HG03520 (cell line): ENCODE measurements at regions not wholly inside any gene's neighbourhood (a gene's known extent, or its start where the extent isn't known, plus 50 kb on each side); places are given as distances from the start of the nearest gene placed in this dataset.

Source experiments
- ATAC-seq: cut with Tn5 transposase; IDR thresholded peaks from one replicate; pipeline ENCODE4 v1.9.1; 2021; ENCODE audit warnings: mild to moderate bottlenecking, moderate library complexity; ENCODE audit not compliant: unreplicated experiment

DNA sequence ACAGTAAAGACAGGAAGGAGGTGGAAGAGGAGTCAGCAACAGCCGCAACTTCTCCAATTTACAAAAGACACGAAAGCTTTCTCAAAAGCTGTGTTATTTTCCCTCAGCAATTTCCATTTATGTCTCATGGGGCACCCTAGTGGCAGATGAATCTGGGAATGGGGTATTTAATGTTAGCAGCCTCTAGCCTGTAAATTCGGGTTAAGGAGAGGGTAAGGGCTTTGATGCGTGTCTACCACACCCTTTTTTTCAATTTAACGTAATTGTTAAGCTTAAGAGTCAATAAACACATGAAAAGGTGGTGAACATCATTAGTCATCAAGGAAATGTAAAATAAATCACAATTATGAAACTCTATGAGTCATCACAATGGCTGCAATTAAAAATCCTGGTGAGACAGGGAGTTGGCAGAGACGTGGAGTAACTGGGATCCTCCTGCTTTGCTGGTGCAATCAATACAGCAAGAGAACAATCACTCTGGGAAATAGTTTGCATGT lies 986.4 kb downstream of the AACS start:
- ATAC-seq = no peak

GRCh38 chr12:126055521-126055920 lies 990.3 kb downstream of the AACS start:
- ATAC-seq = no peak

DNA sequence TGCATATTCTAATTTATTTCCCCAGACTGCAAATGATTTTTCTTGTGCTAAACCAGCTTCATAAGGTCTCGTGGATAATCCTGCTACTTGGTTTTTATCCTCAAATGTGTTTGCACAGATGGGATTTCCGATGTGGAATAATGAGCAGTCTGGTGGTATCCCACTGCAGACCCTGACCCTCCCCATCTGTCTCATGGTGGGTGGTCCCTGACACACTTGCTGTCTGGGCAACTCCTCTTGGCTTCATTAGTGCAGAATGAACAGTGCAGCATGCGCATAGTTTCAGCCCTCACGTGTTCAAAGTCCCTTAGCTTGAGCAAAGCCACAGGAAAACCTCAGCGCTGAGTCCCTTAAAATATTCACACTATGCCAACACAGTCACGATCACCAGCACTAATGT lies 996.5 kb downstream of the AACS start:
- ATAC-seq = no peak

- ATAC-seq = no peak
These were observed 998.8 kb downstream of the AACS start for GRCh38 chr12:126064028-126064427.

DNA sequence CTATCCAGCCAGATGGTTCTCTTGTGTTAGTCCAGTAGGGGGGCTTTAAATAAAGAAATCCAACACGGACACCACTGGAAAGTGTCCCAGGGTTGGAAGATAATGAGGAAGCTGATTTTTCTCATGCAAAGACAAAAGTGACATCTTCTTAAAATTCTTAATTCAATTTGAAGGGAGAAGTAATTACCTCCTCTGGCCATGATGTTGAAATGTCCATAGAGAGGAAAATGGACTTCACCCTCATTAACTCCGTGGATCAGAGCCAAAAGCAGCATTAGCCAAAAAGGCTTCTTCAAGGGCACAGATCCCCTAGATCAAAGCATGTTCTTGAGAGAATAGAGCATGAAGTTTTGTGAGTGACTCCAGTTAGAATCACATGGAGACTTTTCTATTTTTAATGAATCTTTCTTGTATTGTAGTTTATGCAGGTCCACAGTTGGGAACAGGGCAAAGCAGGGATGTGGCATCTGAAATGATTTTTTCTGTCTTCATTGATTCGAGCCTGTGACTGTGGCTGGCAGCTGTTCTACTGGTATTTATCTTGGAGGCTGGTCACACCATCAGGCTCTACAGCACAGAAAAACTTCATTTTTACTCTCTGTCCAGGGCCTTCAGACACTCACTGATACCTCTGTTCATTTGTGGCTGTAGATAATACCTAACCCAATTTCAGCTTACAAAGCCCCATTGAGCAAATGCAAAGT lies 1002.5 kb downstream of the AACS start:
- no peak for ATAC-seq

DNA sequence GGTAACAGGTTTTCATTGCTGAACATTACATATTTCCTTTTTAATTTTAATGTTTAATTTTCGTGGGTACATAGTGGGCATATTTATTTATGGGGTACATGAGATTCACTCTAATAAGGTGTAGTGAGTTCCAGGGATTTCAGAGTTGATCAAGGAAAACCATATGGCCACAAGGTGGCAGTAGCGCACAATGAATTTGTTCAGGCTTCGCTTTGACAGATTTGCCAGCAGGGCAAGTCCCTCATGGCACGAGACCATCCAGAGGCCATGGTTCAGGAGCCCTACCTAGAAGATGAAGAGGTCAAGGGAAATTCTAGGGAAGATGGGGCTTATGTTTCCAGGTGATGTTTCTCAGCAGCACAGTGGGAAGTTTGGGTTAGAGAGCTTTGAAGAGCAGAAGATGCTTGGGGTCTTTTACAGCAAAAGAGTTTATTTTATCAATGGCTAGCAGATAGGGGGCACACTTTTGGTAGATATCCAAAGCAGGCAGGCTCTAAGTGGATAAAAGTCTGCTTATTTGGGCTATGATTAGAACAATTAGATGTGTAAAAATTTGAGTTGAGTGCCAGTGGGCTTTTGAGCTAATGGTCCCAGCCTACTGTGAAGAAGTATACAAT lies 1004.4 kb downstream of the AACS start:
- peak; percentile 68 for ATAC-seq

DNA sequence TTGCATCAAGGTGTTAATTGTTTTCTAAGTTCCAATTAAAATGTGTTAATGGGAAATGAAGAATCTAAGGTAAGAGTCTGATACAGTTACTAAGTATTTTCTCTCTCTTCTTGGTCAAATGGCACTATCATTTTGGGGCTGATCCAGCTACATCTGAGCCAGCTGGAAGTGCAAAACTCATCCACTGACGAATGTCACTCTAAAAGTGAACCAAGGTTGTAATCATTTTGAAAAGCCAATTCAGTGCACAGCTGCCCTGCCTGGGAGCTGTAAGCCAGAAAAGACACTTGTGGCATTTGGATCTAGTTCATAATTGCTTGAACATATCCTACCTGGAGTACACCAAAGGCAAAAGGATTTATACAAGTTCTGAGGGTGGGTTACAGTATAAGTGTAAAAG lies 1011.3 kb downstream of the AACS start:
- no peak for ATAC-seq

DNA sequence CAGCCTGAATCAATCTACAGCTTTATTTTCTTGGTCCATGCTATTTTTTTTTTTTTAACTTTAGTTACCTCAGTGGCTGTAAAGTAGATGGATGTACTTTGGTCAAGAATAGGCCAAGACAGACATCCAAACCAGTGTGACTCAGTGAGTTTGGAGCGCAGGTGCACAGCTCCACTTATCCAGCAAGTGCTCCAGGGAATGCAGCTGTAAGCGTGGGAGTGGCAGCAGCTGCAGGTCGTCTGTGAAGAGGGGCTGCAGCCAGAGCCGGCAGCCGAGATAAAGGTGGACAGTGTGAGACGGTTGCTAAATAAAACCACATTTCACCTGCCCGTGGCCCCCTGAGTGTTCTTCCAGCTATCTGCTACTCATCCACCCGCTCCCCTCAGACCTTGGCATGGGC lies 1018.7 kb downstream of the AACS start:
- no peak for ATAC-seq

DNA sequence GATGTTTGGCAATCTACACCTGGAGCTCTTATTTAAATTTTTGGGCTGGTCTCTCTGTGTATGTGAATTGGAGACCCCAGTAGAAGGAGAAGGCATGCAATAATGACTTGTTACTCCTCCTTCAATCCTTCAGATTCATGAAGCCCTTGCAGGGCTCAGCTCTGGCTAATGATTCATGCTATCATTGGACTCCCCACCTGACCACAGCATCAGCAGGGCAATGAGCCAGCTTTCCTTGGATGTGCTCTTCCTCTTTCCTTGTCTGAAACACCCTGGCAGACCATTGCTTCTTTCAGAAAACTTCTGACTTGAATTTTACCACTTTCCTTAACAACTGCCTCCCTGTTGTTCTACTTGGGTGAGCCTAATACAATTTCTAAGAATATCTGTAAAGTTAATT lies 1019.2 kb downstream of the AACS start:
- ATAC-seq = no peak

DNA sequence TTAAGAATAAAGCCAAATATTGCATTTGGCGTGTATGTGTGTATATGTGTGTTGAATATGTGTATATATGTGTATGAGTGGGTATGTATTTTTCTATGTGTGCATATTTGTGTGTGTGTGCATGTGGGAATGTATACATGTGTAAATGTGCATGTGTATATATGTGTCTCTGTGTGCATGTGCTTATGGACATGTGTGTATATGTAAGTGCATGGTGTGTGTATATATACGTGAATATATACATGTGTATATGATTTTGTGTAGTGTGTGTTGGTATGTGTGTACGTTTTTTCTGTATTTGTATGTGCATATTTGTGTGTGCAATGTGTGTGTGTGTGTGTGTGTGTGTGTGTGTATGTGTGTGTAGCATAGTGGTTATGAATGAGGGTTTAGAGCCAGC lies 1021.0 kb downstream of the AACS start:
- ATAC-seq = no peak

- ATAC-seq = no peak
These were observed 1022.5 kb downstream of the AACS start for GRCh38 chr12:126087692-126088091.

DNA sequence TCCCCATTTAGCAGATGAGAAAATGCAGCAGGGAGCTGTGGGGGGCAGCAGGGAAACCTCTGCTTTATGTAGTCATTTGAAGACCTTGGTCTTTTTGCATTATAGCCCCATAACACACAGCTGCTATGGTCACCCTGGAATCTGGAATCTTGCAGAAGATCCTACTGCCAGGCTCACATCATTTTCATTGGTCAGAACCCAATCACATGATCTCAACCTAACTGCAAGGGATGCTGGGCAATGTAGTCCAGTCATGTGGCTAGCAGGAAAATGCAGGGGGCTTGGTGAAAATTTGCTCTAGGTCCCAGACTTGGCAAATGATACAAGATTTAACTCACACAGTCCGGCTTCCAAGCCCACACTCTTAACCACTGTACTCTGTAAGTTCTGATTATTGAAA lies 1028.7 kb downstream of the AACS start:
- ATAC-seq = no peak

GRCh38 chr12:126095748-126096510 lies 1030.7 kb downstream of the AACS start:
- no peak for ATAC-seq

DNA sequence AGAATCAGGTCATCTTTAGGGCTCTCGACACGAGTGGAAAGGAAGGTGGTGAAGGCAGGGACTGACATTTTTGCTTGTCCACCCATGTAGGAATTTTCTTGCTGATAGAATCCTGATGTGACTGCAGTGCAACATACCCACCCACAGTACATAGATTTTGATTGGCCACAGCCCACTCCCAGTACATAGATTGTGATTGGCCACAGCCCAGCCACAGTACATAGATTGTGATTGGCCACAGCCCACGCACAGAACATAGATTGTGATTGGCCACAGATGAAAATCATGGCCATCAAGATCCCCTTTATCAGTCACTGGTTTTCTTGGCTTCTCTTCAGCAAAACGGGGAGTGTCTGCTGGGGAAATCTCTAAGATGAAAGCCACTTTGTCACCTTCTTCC lies 1041.5 kb downstream of the AACS start:
- ATAC-seq = no peak

GRCh38 chr12:126107659-126108058 lies 1042.4 kb downstream of the AACS start:
- ATAC-seq = no peak

GRCh38 chr12:126108247-126108646 lies 1043.0 kb downstream of the AACS start:
- ATAC-seq = no peak

GRCh38 chr12:126112141-126112540 lies 1046.9 kb downstream of the AACS start:
- no peak for ATAC-seq

- ATAC-seq = no peak
These were observed 1047.6 kb downstream of the AACS start for GRCh38 chr12:126112849-126113248.

DNA sequence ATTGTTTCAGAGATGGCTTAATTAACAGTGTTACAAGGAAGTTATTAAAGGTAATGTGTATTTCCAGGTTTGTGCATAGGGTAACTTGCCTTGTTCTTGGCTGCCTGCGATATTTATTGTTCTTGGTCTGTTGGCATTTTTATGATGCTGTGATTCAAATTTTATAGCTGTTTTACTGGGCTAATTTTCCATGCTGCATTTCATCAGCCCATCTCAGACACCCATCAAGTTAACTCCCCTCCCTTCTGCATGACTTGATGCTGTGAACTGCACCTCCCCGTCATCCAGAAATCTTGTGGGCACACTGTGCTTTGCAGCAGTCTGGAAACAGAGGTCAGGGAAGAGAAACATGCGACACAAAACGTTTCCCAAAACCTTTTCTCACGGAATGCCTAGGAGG lies 1049.2 kb downstream of the AACS start:
- no peak for ATAC-seq

- ATAC-seq = no peak
These were observed 1052.3 kb downstream of the AACS start for GRCh38 chr12:126117502-126117901.

- no peak for ATAC-seq
These were observed 1074.1 kb downstream of the AACS start for GRCh38 chr12:126139355-126139754.

DNA sequence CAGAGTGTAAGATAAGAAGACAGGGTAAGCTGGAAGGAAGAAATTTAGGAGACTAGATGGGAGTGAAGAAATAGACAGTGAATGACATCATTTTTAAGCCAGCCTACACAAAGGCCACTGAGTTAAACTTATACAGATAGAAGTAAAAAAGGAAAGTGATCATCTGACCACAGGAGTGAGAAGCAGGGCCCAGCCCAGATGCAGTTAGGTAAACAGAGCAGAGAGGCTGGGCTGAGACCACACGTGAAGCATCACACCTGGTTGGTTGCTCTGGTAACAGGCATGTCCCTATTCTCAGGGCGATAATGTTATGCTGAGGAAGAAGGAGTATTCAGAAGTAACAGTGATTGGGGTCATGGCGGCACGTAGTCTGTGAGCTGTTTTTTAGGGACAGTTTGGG lies 1079.4 kb downstream of the AACS start:
- no peak for ATAC-seq
